GM12878 (cell line): ENCODE measurements at regions not wholly inside any gene's neighbourhood (a gene's known extent, or its start where the extent isn't known, plus 50 kb on each side); places are given as distances from the start of the nearest gene placed in this dataset.

Experiments
- BRCA1 ChIP-seq: IDR thresholded peaks from 2 replicates; pipeline ENCODE4 v1.6.1; 2011; ENCODE audit warnings: low read depth, low read length, improper control_type of control experiment
- CEBPB ChIP-seq, 2 experiments: fragments of 150-350 bp in 1 of 2; IDR thresholded peaks; 2 replicates each; pipeline ENCODE4 v1.6.1; 2012 to 2014; ENCODE audit warnings: low read depth in 2 of 2, low read length in 2 of 2, borderline replicate concordance in 1 of 2, inconsistent platforms in 1 of 2
- CTCF ChIP-seq, 3 experiments: IDR thresholded peaks in 2 of 3; conservative IDR thresholded peaks in 1 of 3; 2 replicates each; pipeline ENCODE4 v1.5.1; 2011; ENCODE audit warnings: low read depth in 3 of 3, low read length in 3 of 3, mild to moderate bottlenecking in 3 of 3, control low read depth in 2 of 3, moderate library complexity in 2 of 3, inconsistent platforms in 1 of 3, mixed read lengths in 1 of 3; ENCODE audit not compliant: control insufficient read depth in 2 of 3, insufficient read depth in 1 of 3; ENCODE audit errors: extremely low read depth in 1 of 3
- FOXM1 ChIP-seq: IDR thresholded peaks from 2 replicates; pipeline ENCODE4 v1.6.1; 2012; ENCODE audit warnings: low read depth, mild to moderate bottlenecking, inconsistent platforms, low read length, moderate library complexity
- POLR2A ChIP-seq: IDR thresholded peaks from 2 replicates; pipeline ENCODE4 v1.6.1; 2011; ENCODE audit warnings: low read depth, mild to moderate bottlenecking, low read length
- REST ChIP-seq: IDR thresholded peaks from 2 replicates; pipeline ENCODE4 v1.6.1; 2012; ENCODE audit warnings: mild to moderate bottlenecking, low read depth, low read length
- USF1 ChIP-seq: IDR thresholded peaks from 2 replicates; pipeline ENCODE4 v1.6.1; 2011; ENCODE audit warnings: borderline replicate concordance, low read depth, mild to moderate bottlenecking, moderate library complexity, mixed read lengths, low read length; ENCODE audit not compliant: insufficient read depth; ENCODE audit errors: extremely low read length
- ZNF207 ChIP-seq: fragments of 450-650 bp; IDR thresholded peaks from 2 replicates; pipeline ENCODE4 v1.6.1; 2014; ENCODE audit warnings: antibody characterized with exemption, mild to moderate bottlenecking, borderline replicate concordance
- ZNF384 ChIP-seq: IDR thresholded peaks from 2 replicates; pipeline ENCODE4 v1.6.1; 2012; ENCODE audit warnings: low read depth, mild to moderate bottlenecking, low read length, improper control_type of control experiment, borderline replicate concordance

- TF ChIP-seq REST, result no peak
- TF ChIP-seq FOXM1, result no peak
- TF ChIP-seq CEBPB (IDR thresholded peaks at IDR 0.05; ENCODE audit: borderline replicate concordance in 1 of 2, low read depth in 2 of 2, low read length in 2 of 2), result no peak
- TF ChIP-seq CTCF (IDR thresholded peaks at IDR 0.05 in 2 of 3, conservative IDR thresholded peaks at IDR 0.05 in 1 of 3; ENCODE audit: control insufficient read depth in 2 of 3, extremely low read depth in 1 of 3, insufficient read depth in 1 of 3, low read depth in 3 of 3, low read length in 3 of 3), result no peak
- no peak for TF ChIP-seq ZNF207
- TF ChIP-seq POLR2A, result no peak
- no peak for TF ChIP-seq BRCA1
- TF ChIP-seq ZNF384, result no peak
- TF ChIP-seq USF1, result no peak
These were observed 156.4 kb upstream of the RAB6C start for GRCh38 chr2:129823044-129823443.
